ENCODE measurements at regions not wholly inside any gene's neighbourhood (a gene's known extent, or its start where the extent isn't known, plus 50 kb on each side); places are given as distances from the start of the nearest gene placed in this dataset.

DNA sequence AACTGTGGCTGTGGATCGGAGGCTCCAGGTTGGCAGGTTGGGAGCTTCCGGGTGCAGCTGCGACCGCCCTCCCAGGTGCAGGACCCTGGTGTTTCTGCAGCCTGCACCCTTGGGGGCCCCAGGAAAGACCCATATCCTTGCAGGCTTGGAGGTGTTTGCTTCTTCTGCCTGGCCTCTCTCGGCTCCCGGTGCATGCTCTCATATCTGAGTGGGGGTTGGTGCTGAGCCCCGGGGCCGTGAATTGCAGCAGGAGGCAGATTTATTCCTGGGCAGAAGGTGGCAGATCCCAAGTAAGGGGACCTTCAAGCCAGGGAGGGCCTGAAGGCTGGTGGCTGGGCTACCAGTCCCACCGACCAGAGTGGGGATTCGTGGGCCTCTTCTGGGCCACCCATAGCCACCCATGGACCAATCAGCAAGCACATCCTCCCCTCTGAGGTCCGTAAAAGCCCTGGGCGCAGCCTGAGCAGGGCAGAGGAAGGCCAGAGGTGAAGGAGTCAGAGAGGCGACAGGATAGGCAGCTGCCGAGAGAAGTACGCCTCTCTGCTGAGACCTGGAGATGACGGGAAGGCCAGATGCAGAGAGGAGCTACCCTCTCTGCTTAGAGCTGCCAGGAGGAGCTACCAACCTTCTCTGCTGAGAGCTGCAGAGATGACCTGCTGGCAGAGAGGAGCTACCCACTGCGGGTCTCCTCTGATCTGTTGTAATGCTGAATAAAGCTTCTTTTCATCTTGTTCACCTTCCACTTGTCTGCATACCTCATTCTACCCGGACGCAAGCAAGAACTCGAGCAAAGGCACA, 1279.0 kb upstream of the LRRTM1 start:
- no peak overlapping the region for H2AFZ ChIP-seq

GRCh38 chr2:81576713-81577112, 1272.2 kb upstream of the LRRTM1 start:
- H2AFZ ChIP-seq = no peak overlapping the region
- H3K4me1 ChIP-seq (ENCODE audit: insufficient read depth) = no peaks in the 10 kb centered on the region
- no peaks in the 10 kb centered on the region for H3K79me2 ChIP-seq
- no peak overlapping the region for H3K27ac ChIP-seq
- H3K9me3 ChIP-seq (ENCODE audit: low read depth) = no peaks in the 10 kb centered on the region
- H4K20me1 ChIP-seq (ENCODE audit: insufficient read depth, poor library complexity, severe bottlenecking) = no peaks in the 10 kb centered on the region
- no peak overlapping the region for H3K4me2 ChIP-seq
- no peaks in the 10 kb centered on the region for H3K27me3 ChIP-seq
- no peaks in the 10 kb centered on the region for H3K9me2 ChIP-seq (replicated peaks; ENCODE audit: insufficient read depth)
- WGBS (ENCODE audit: low lambda C conversion rate, missing lambda C conversion rate) = 58% methylated on average over 2 of the region's 2 CpGs
- no peak for TF ChIP-seq EZH2 (IDR thresholded peaks at IDR 0.05; ENCODE audit: borderline replicate concordance)
- no peaks in the 10 kb centered on the region for H3K36me3 ChIP-seq (replicated peaks; ENCODE audit: insufficient read depth, low read depth)
- no peak for DNase-seq (ENCODE audit: low spot score)
- H3K4me3 ChIP-seq = no peak overlapping the region

More for the DNA sequence above, 1279.0 kb upstream of the LRRTM1 start:
- Histone ChIP-seq H3K27me3 (no peaks in the 10 kb centered on the region), H3K4me2 (no peak overlapping the region), H3K27ac (no peak overlapping the region), H3K79me2 (no peaks in the 10 kb centered on the region), H3K9me2 (replicated peaks; ENCODE audit: insufficient read depth) (no peaks in the 10 kb centered on the region), H3K36me3 (replicated peaks; ENCODE audit: insufficient read depth, low read depth) (no peaks in the 10 kb centered on the region), H3K9me3 (ENCODE audit: low read depth) (no peaks in the 10 kb centered on the region), H4K20me1 (ENCODE audit: insufficient read depth, poor library complexity, severe bottlenecking) (no peaks in the 10 kb centered on the region), H3K4me3 (no peak overlapping the region), H3K4me1 (ENCODE audit: insufficient read depth) (no peaks in the 10 kb centered on the region)
- DNase-seq (ENCODE audit: low spot score) = no peak
- no peak for TF ChIP-seq EZH2phosphoT487 (IDR thresholded peaks at IDR 0.05; ENCODE audit: low read depth, severe bottlenecking, unreplicated experiment)
- no peak for TF ChIP-seq EZH2 (IDR thresholded peaks at IDR 0.05; ENCODE audit: borderline replicate concordance)
- TF ChIP-seq CTCF (IDR thresholded peaks at IDR 0.05; ENCODE audit: poor library complexity) = no peak
- WGBS (ENCODE audit: low lambda C conversion rate, missing lambda C conversion rate) = 94% methylated on average over 19 of the region's 20 CpGs

- H3K4me3 ChIP-seq = no peak overlapping the region
- no peaks in the 10 kb centered on the region for H4K20me1 ChIP-seq (ENCODE audit: insufficient read depth, poor library complexity, severe bottlenecking)
- no peaks in the 10 kb centered on the region for H3K27me3 ChIP-seq
- no peaks in the 10 kb centered on the region for H3K4me1 ChIP-seq (ENCODE audit: insufficient read depth)
- H3K9me3 ChIP-seq (ENCODE audit: low read depth) = no peaks in the 10 kb centered on the region
- no peak for DNase-seq (ENCODE audit: low spot score)
- H3K9me2 ChIP-seq (replicated peaks; ENCODE audit: insufficient read depth) = no peaks in the 10 kb centered on the region
- H3K36me3 ChIP-seq (replicated peaks; ENCODE audit: insufficient read depth, low read depth) = no peaks in the 10 kb centered on the region
- H3K79me2 ChIP-seq = no peaks in the 10 kb centered on the region
- 63% methylated on average over 3 of the region's 3 CpGs for WGBS (ENCODE audit: low lambda C conversion rate, missing lambda C conversion rate)
- no peak overlapping the region for H3K4me2 ChIP-seq
- no peak for TF ChIP-seq EZH2 (IDR thresholded peaks at IDR 0.05; ENCODE audit: borderline replicate concordance)
- TF ChIP-seq EZH2phosphoT487 (IDR thresholded peaks at IDR 0.05; ENCODE audit: low read depth, severe bottlenecking, unreplicated experiment) = no peak
- TF ChIP-seq CTCF (IDR thresholded peaks at IDR 0.05; ENCODE audit: poor library complexity) = no peak
- no peak overlapping the region for H2AFZ ChIP-seq
- no peak overlapping the region for H3K27ac ChIP-seq
These were observed 1246.6 kb upstream of the LRRTM1 start for GRCh38 chr2:81551040-81551634.

- TF ChIP-seq EZH2 (IDR thresholded peaks at IDR 0.05; ENCODE audit: borderline replicate concordance) (no peak), CTCF (IDR thresholded peaks at IDR 0.05; ENCODE audit: poor library complexity) (no peak), EZH2phosphoT487 (IDR thresholded peaks at IDR 0.05; ENCODE audit: low read depth, severe bottlenecking, unreplicated experiment) (no peak)
- Histone ChIP-seq H3K27me3 (no peaks in the 10 kb centered on the region), H3K79me2 (no peaks in the 10 kb centered on the region), H3K9me2 (replicated peaks; ENCODE audit: insufficient read depth) (no peaks in the 10 kb centered on the region), H4K20me1 (ENCODE audit: insufficient read depth, poor library complexity, severe bottlenecking) (no peaks in the 10 kb centered on the region), H3K4me3 (no peak overlapping the region), H3K27ac (no peak overlapping the region), H3K4me2 (no peak overlapping the region), H3K4me1 (ENCODE audit: insufficient read depth) (no peaks in the 10 kb centered on the region), H3K9me3 (ENCODE audit: low read depth) (no peaks in the 10 kb centered on the region), H2AFZ (no peak overlapping the region), H3K36me3 (replicated peaks; ENCODE audit: insufficient read depth, low read depth) (no peaks in the 10 kb centered on the region)
- WGBS (ENCODE audit: low lambda C conversion rate, missing lambda C conversion rate) = 77% methylated on average over 3 of the region's 3 CpGs
- no peak for DNase-seq (ENCODE audit: low spot score)
These were observed 1245.7 kb upstream of the LRRTM1 start for GRCh38 chr2:81550277-81550676.
